ENCODE measurements at regions not wholly inside any gene's neighbourhood (a gene's known extent, or its start where the extent isn't known, plus 50 kb on each side); places are given as distances from the start of the nearest gene placed in this dataset.
A peak's percentile ranks its signal among the peaks of the same experiment; 100 is the strongest.

- in situ Hi-C loops (cut with HindIII; ENCODE audit: low sequenced_read_pairs), result loop anchor here (5.0 to 25.0 kb wide), 3 partner anchors 444 to 589 kb away; no protein-coding TSS in a partner anchor
- H3K4me3 ChIP-seq (ENCODE audit: low read depth, low read length), result no peak overlapping the region
- peak; percentile 40 for DNase-seq (ENCODE audit: low read depth)
- TF ChIP-seq, protein P1, sequence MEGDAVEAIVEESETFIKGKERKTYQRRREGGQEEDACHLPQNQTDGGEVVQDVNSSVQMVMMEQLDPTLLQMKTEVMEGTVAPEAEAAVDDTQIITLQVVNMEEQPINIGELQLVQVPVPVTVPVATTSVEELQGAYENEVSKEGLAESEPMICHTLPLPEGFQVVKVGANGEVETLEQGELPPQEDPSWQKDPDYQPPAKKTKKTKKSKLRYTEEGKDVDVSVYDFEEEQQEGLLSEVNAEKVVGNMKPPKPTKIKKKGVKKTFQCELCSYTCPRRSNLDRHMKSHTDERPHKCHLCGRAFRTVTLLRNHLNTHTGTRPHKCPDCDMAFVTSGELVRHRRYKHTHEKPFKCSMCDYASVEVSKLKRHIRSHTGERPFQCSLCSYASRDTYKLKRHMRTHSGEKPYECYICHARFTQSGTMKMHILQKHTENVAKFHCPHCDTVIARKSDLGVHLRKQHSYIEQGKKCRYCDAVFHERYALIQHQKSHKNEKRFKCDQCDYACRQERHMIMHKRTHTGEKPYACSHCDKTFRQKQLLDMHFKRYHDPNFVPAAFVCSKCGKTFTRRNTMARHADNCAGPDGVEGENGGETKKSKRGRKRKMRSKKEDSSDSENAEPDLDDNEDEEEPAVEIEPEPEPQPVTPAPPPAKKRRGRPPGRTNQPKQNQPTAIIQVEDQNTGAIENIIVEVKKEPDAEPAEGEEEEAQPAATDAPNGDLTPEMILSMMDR (IDR thresholded peaks at IDR 0.05; ENCODE audit: low read depth, low read length, missing control alignments), result peak; percentile 67
Measured at GRCh38 chr3:115217678-115218451, 70.8 kb upstream of the ZBTB20 start.

- DNase-seq (ENCODE audit: low read depth), result no peak
- TF ChIP-seq, protein P1 (IDR thresholded peaks at IDR 0.05; ENCODE audit: low read depth, low read length, missing control alignments), result no peak
- in situ Hi-C loops (cut with HindIII; ENCODE audit: low sequenced_read_pairs), result loop anchor here (5.0 to 25.0 kb wide), 3 partner anchors 443 to 588 kb away; no protein-coding TSS in a partner anchor
- H3K4me3 ChIP-seq (ENCODE audit: low read depth, low read length), result no peak overlapping the region
Measured at GRCh38 chr3:115218859-115219258, 71.8 kb upstream of the ZBTB20 start.

DNA sequence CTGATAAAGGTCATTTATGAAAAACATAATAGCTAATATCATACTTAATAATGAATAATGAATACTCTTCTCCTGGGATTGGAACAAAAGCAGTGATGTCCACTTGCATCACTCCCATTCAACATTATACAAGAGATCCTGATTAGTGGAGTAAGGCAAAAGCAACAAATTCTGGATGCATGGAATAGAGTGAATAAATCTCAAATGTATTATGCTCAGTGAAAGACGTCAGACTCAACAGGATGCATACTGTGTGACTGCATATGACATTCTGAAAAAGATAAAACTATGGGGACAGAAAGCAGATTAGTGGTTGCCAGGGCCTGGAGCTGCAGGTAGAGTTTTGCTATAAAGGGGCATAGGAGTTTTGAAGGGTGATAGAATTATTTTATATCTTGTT is 77.6 kb upstream of the ZBTB20 start:
- in situ Hi-C loops (cut with HindIII; ENCODE audit: low sequenced_read_pairs), result loop anchor here (25.0 kb wide), 1 partner anchor 438 kb away; no protein-coding TSS in a partner anchor
- no peak for DNase-seq (ENCODE audit: low read depth)
- H3K4me3 ChIP-seq (ENCODE audit: low read depth, low read length), result no peak overlapping the region
- TF ChIP-seq, protein P1 (IDR thresholded peaks at IDR 0.05; ENCODE audit: low read depth, low read length, missing control alignments), result no peak

GRCh38 chr3:115226844-115227445 is 79.9 kb upstream of the ZBTB20 start:
- TF ChIP-seq, protein P1 (IDR thresholded peaks at IDR 0.05; ENCODE audit: low read depth, low read length, missing control alignments), result no peak
- no peak for DNase-seq (ENCODE audit: low read depth)
- in situ Hi-C loops (cut with HindIII; ENCODE audit: low sequenced_read_pairs), result no loop called here
- H3K4me3 ChIP-seq (ENCODE audit: low read depth, low read length), result no peak overlapping the region

DNA sequence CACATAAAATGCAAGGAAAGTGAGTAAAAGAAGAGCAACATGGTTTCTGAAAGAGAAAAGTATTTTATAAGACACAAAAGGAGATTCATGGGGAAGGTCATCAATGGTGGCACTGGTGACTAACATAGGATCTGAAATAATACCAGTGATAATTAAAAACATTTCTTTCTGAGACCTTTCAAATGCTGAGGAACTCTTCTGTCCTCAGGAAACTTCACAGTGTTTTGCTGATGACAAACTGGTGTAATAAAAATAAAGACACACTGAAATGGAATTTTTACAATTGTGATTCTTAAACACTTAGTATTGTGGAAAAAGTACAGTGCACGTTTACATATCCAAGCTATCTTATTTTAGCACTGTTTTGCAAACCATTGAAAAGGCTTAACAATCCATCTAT is 80.4 kb upstream of the ZBTB20 start:
- TF ChIP-seq, protein P1 (IDR thresholded peaks at IDR 0.05; ENCODE audit: low read depth, low read length, missing control alignments), result no peak
- DNase-seq (ENCODE audit: low read depth), result no peak
- in situ Hi-C loops (cut with HindIII; ENCODE audit: low sequenced_read_pairs), result no loop called here
- no peak overlapping the region for H3K4me3 ChIP-seq (ENCODE audit: low read depth, low read length)

DNA sequence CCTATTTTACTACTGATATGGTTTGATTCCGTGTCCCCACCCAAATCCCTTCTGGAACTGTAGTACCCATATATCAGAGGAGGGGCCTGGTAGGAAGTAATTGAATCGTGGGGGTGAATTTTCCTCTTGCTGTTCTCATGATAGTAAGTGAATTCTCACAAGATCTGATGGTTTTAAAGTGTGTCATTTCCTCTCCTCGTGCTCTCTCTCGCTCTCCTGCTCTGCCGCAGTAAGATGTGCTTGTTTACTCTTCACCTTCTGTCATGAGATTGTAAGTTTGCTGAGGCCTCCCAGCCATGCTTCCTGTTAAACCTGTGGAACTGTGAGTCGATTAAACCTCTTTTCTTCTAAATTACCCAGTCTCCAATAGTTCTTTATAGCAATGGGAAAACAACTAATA is 81.2 kb upstream of the ZBTB20 start:
- in situ Hi-C loops (cut with HindIII; ENCODE audit: low sequenced_read_pairs), result no loop called here
- no peak for DNase-seq (ENCODE audit: low read depth)

More for the DNA sequence above, 81.2 kb upstream of the ZBTB20 start:
- no peak overlapping the region for H3K4me3 ChIP-seq (ENCODE audit: low read depth, low read length)
- TF ChIP-seq, protein P1 (IDR thresholded peaks at IDR 0.05; ENCODE audit: low read depth, low read length, missing control alignments), result no peak
